C4-2B (cell line): ENCODE measurements at regions not wholly inside any gene's neighbourhood (a gene's known extent, or its start where the extent isn't known, plus 50 kb on each side); places are given as distances from the start of the nearest gene placed in this dataset.

ENCODE experiments used
- ZFX ChIP-seq: fragments of 450-650 bp; IDR thresholded peaks from 2 replicates; pipeline ENCODE4 v1.6.1; 2017
- TF ChIP-seq, protein P1 (sequence below): fragments of 450-650 bp; conservative IDR thresholded peaks from 2 replicates; pipeline ENCODE4 v1.5.1; 2017; ENCODE audit warnings: mild to moderate bottlenecking

DNA sequence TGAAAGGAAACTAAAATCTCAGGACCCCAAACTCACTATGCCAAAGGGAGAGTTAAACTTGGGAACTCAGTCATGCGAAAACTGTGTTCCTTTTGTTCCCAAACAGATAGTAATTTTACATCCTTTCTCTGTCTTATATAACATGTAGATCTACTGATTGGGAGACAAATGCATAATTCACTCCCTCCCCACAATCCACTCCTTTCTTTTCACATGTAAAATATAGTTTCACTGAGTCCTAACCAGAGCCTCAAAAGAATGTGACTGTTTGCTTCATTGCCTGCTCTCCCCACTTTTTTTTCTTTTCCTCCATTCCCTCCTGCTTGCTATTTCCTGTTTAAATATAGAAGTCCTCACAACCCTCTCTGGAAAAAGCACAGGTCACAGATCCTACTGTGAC, 699.3 kb upstream of the ADGRL3 start:
- TF ChIP-seq, protein P1, sequence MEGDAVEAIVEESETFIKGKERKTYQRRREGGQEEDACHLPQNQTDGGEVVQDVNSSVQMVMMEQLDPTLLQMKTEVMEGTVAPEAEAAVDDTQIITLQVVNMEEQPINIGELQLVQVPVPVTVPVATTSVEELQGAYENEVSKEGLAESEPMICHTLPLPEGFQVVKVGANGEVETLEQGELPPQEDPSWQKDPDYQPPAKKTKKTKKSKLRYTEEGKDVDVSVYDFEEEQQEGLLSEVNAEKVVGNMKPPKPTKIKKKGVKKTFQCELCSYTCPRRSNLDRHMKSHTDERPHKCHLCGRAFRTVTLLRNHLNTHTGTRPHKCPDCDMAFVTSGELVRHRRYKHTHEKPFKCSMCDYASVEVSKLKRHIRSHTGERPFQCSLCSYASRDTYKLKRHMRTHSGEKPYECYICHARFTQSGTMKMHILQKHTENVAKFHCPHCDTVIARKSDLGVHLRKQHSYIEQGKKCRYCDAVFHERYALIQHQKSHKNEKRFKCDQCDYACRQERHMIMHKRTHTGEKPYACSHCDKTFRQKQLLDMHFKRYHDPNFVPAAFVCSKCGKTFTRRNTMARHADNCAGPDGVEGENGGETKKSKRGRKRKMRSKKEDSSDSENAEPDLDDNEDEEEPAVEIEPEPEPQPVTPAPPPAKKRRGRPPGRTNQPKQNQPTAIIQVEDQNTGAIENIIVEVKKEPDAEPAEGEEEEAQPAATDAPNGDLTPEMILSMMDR, result no peak
- no peak for TF ChIP-seq ZFX
